MM.1S (cell line): ENCODE measurements at regions not wholly inside any gene's neighbourhood (a gene's known extent, or its start where the extent isn't known, plus 50 kb on each side); places are given as distances from the start of the nearest gene placed in this dataset.

Experiments used
- EZH2 ChIP-seq: fragments of 300-600 bp; sonication (generic); optimal IDR thresholded peaks from 2 replicates; pipeline ENCODE3; 2017; ENCODE audit warnings: low read depth, mild to moderate bottlenecking, antibody characterized with exemption, low read length, mixed read lengths
- EZH2phosphoT487 ChIP-seq: fragments of 300-600 bp; sonication (generic); IDR thresholded peaks from 2 replicates; pipeline ENCODE4 v1.6.1; 2018; ENCODE audit warnings: antibody characterized with exemption, low read length
- TF ChIP-seq, protein P1 (sequence below): fragments of 300-600 bp; sonication (generic); IDR thresholded peaks from 2 replicates; pipeline ENCODE4 v1.5.1; 2016; ENCODE audit warnings: antibody characterized with exemption, low read length, mixed read lengths

GRCh38 chr14:42927313-42927712 lies 1320.6 kb downstream of the LRFN5 start:
- TF ChIP-seq, protein P1, sequence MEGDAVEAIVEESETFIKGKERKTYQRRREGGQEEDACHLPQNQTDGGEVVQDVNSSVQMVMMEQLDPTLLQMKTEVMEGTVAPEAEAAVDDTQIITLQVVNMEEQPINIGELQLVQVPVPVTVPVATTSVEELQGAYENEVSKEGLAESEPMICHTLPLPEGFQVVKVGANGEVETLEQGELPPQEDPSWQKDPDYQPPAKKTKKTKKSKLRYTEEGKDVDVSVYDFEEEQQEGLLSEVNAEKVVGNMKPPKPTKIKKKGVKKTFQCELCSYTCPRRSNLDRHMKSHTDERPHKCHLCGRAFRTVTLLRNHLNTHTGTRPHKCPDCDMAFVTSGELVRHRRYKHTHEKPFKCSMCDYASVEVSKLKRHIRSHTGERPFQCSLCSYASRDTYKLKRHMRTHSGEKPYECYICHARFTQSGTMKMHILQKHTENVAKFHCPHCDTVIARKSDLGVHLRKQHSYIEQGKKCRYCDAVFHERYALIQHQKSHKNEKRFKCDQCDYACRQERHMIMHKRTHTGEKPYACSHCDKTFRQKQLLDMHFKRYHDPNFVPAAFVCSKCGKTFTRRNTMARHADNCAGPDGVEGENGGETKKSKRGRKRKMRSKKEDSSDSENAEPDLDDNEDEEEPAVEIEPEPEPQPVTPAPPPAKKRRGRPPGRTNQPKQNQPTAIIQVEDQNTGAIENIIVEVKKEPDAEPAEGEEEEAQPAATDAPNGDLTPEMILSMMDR: no peak
- no peak for TF ChIP-seq EZH2
- TF ChIP-seq EZH2phosphoT487: no peak
